K562 (cell line): ENCODE measurements at regions not wholly inside any gene's neighbourhood (a gene's known extent, or its start where the extent isn't known, plus 50 kb on each side); places are given as distances from the start of the nearest gene placed in this dataset.

Experiments used
- ATAC-seq: fragments of 200-7000 bp; cut with Tn5 transposase; 3 replicates; pipeline ENCODE4 v1.9.1; 2020; ENCODE audit warnings: moderate library complexity
- BruUV-seq: library from RNA; stranded (reverse); fragments of 400-500 nt; replicated peaks from 2 replicates; lab custom pipeline; 2021; lab: Mats Ljungman, UMichigan
- CTCF ChIA-PET: fragments of 300-600 bp; formaldehyde crosslinking; extraction: SDS; loops from one replicate; lab custom pipeline; 2021; ENCODE audit warnings: low intra/inter-chr PET ratio; lab: Yijun Ruan, JAX
- POLR2A ChIA-PET: fragments of 300-600, 350-650 bp; sonication (Branson Sonifier 250); formaldehyde crosslinking; extraction: SDS; loops from one replicate; lab custom pipeline; 2021; ENCODE audit warnings: antibody characterized with exemption, inconsistent platforms; lab: Yijun Ruan, JAX
- DNase-seq, 4 experiments: peaks; one replicate each; pipeline versions ENCODE4 v3.0.0 to v3.0.0-alpha.2; 2011 to 2018; ENCODE audit warnings: low spot score in 3 of 4, mixed read lengths in 3 of 4; ENCODE audit errors: extremely low read depth in 1 of 4
- FAIRE-seq: peaks from 2 replicates; lab custom pipeline; 2011; peaks lifted over from hg19 to GRCh38; lab: Jason Lieb, UNC
- H2AFZ ChIP-seq: 2 replicates; pipeline ENCODE4 v1.6.0; 2011; ENCODE audit warnings: low read depth, low read length, control low read depth, inconsistent platforms
- H3K27ac ChIP-seq: fragments of 200-600 bp; 3 replicates; pipeline ENCODE4 v1.8.0; 2011; ENCODE audit warnings: low read depth, mild to moderate bottlenecking, control low read depth, inconsistent platforms, low read length, moderate library complexity, mixed read lengths; ENCODE audit errors: extremely low read depth
- H3K27me3 ChIP-seq, 2 experiments: fragments of 300-600 bp in 1 of 2; 2 replicates in 1 of 2; 3 replicates in 1 of 2; pipeline versions ENCODE4 v1.6.0 to v1.8.0; 2011; ENCODE audit warnings: inconsistent platforms in 2 of 2, low read length in 2 of 2, mild to moderate bottlenecking in 1 of 2, mixed read lengths in 1 of 2, moderate library complexity in 1 of 2; ENCODE audit not compliant: control insufficient read depth in 2 of 2, insufficient read depth in 2 of 2
- H3K36me3 ChIP-seq: fragments of 300-600 bp; 3 replicates; pipeline ENCODE4 v1.8.0; 2011; ENCODE audit warnings: mild to moderate bottlenecking, low read length, inconsistent platforms; ENCODE audit not compliant: control insufficient read depth, insufficient read depth
- H3K4me1 ChIP-seq, 2 experiments: fragments of 200-600 bp in 1 of 2; replicated peaks in 1 of 2; 2 replicates in 1 of 2; 3 replicates in 1 of 2; pipeline versions ENCODE4 v1.5.1 to v1.8.0; 2011; ENCODE audit warnings: inconsistent platforms in 2 of 2, low read length in 2 of 2, mild to moderate bottlenecking in 1 of 2, mixed read lengths in 1 of 2, moderate library complexity in 1 of 2; ENCODE audit not compliant: control insufficient read depth in 2 of 2, insufficient read depth in 2 of 2
- H3K4me2 ChIP-seq: 2 replicates; pipeline ENCODE4 v1.6.1; 2011; ENCODE audit warnings: low read length, control low read depth, inconsistent platforms, mixed read lengths; ENCODE audit not compliant: insufficient read depth
- H3K4me3 ChIP-seq: fragments of 200-600 bp; sonication (generic), shearing (Covaris generic); 2 replicates; pipeline ENCODE4 v1.5.1; 2016; ENCODE audit warnings: control low read depth, inconsistent platforms
- H3K79me2 ChIP-seq: fragments of 200-600 bp; 3 replicates; pipeline ENCODE4 v1.8.0; 2011; ENCODE audit warnings: low read length, inconsistent platforms; ENCODE audit not compliant: control insufficient read depth, insufficient read depth
- H3K9ac ChIP-seq, 2 experiments: 2 replicates each; pipeline versions ENCODE4 v1.6.0 to v1.6.1; 2011; ENCODE audit warnings: low read depth in 2 of 2, low read length in 2 of 2, control low read depth in 1 of 2, inconsistent platforms in 1 of 2, mild to moderate bottlenecking in 1 of 2, mixed read lengths in 1 of 2; ENCODE audit not compliant: insufficient read depth in 1 of 2
- H3K9me1 ChIP-seq: one replicate; pipeline ENCODE4 v1.6.0; 2011; ENCODE audit warnings: inconsistent platforms, mild to moderate bottlenecking, low read length, moderate library complexity; ENCODE audit not compliant: control insufficient read depth, insufficient read depth
- H3K9me3 ChIP-seq: replicated peaks from 2 replicates; pipeline ENCODE4 v1.5.1; 2011; ENCODE audit warnings: low read depth, low read length, inconsistent platforms; ENCODE audit not compliant: control insufficient read depth, insufficient read depth
- H4K20me1 ChIP-seq: replicated peaks from 2 replicates; pipeline ENCODE4 v1.6.1; 2011; ENCODE audit warnings: low read length, inconsistent platforms, mixed read lengths; ENCODE audit not compliant: control insufficient read depth, insufficient read depth
- CCNT2 ChIP-seq: IDR thresholded peaks from 2 replicates; pipeline ENCODE4 v1.6.1; 2011; ENCODE audit warnings: borderline replicate concordance, low read depth, mild to moderate bottlenecking, moderate library complexity, mixed read lengths, low read length; ENCODE audit not compliant: insufficient read length; ENCODE audit errors: extremely low read depth
- E2F3 ChIP-seq: fragments of 250-450 bp; sonication (Bioruptor Pico); IDR thresholded peaks from 2 replicates; pipeline ENCODE4 v1.4.0; 2020; ENCODE audit warnings: mild to moderate bottlenecking
- FOXK2 ChIP-seq, 2 experiments: fragments of 450-650 bp; IDR thresholded peaks in 1 of 2; conservative IDR thresholded peaks in 1 of 2; 2 replicates each; pipeline ENCODE4 v1.6.1; 2016; ENCODE audit warnings: low read depth in 2 of 2, mild to moderate bottlenecking in 1 of 2
- KLF16 ChIP-seq: IDR thresholded peaks from 2 replicates; pipeline ENCODE4 v1.6.1; 2016; ENCODE audit warnings: antibody characterized with exemption
- MIER1 ChIP-seq: fragments of 450-650 bp; IDR thresholded peaks from 2 replicates; pipeline ENCODE4 v1.6.1; 2016; ENCODE audit warnings: antibody characterized with exemption, mild to moderate bottlenecking, low read depth
- PHB ChIP-seq: fragments of 250-450 bp; sonication (Bioruptor Pico); IDR thresholded peaks from 2 replicates; pipeline ENCODE4 v1.5.0; 2021
- RB1 ChIP-seq: fragments of 450-650 bp; IDR thresholded peaks from 2 replicates; pipeline ENCODE4 v1.6.1; 2017; ENCODE audit warnings: low read depth, mild to moderate bottlenecking
- RBM39 ChIP-seq: fragments of 200-400 bp; formaldehyde crosslinking; optimal IDR thresholded peaks from 2 replicates; pipeline ENCODE3; 2018; ENCODE audit warnings: low read depth, low read length
- RHOXF2B ChIP-seq: fragments of 250-450 bp; sonication (Bioruptor Pico); conservative IDR thresholded peaks from 2 replicates; pipeline ENCODE4 v1.5.1; 2021
- SRSF7 ChIP-seq: fragments of 200-400 bp; formaldehyde crosslinking; optimal IDR thresholded peaks from 2 replicates; pipeline ENCODE3; 2017; ENCODE audit warnings: mild to moderate bottlenecking, low read depth, low read length
- TCF3 ChIP-seq: sonication (generic); formaldehyde crosslinking; IDR thresholded peaks from 2 replicates; pipeline ENCODE4 v1.4.0; 2020; ENCODE audit warnings: mild to moderate bottlenecking, missing genetic modification reagents
- TEAD1 ChIP-seq, 2 experiments: fragments of 450-650 bp in 1 of 2; sonication (generic) in 1 of 2; formaldehyde crosslinking; IDR thresholded peaks; 2 replicates each; pipeline versions ENCODE4 v1.4.0 to v1.8.0; 2020 to 2022; ENCODE audit warnings: mild to moderate bottlenecking in 2 of 2, missing genetic modification reagents in 1 of 2
- TEAD2 ChIP-seq: fragments of 450-650 bp; IDR thresholded peaks from 2 replicates; pipeline ENCODE4 v1.6.1; 2016; ENCODE audit warnings: missing genetic modification characterization, control low read depth, missing compliant biosample characterization
- ZBTB7A ChIP-seq: IDR thresholded peaks from 2 replicates; pipeline ENCODE4 v1.6.1; 2011; ENCODE audit warnings: low read depth, mild to moderate bottlenecking, low read length, moderate library complexity, borderline replicate concordance; ENCODE audit not compliant: control insufficient read depth
- ZBTB8A ChIP-seq: fragments of 450-650 bp; IDR thresholded peaks from 2 replicates; pipeline ENCODE4 v1.6.1; 2018; ENCODE audit warnings: mild to moderate bottlenecking, moderate library complexity; ENCODE audit not compliant: partially characterized antibody
- WGBS: fragments of 100-300 bp; shearing (Covaris generic); methylation state at CpG from one replicate; pipeline ENCODE4 v1.1.6; 2016; ENCODE audit warnings: low coverage, mixed read lengths; ENCODE audit not compliant: insufficient coverage; ENCODE audit errors: missing lambda C conversion rate; 5-methylcytosine and 5-hydroxymethylcytosine counted together
- in situ Hi-C: fragments of 300-500 bp; cut with MboI; formaldehyde crosslinking; loops from 4 replicates; pipeline ENCODE4 v1.15.0; 2018; ENCODE audit warnings: inconsistent platforms, mixed read lengths
- intact Hi-C: fragments of 100-400 bp; cut with micrococcal nuclease; formaldehyde crosslinking; loops from 2 replicates; pipeline ENCODE4 v1.14.2; 2022
- TF ChIP-seq, protein P1 (sequence below), 2 experiments: fragments of 450-650 bp in 1 of 2; sonication (generic) in 1 of 2; formaldehyde crosslinking; conservative IDR thresholded peaks; 2 replicates each; pipeline versions ENCODE4 v1.4.0 to v1.8.1; 2020 to 2022; ENCODE audit warnings: mild to moderate bottlenecking in 1 of 2, missing genetic modification reagents in 1 of 2

GRCh38 chr6:22513667-22514066 lies 55.7 kb upstream of the HDGFL1 start:
- no peaks in the 10 kb centered on the region for H3K79me2 ChIP-seq
- in situ Hi-C loops, result no loop called here
- H3K9me3 ChIP-seq, result 0 out of 2 replicates have a peak, but pooled peaks cover 3% of the 10 kb centered on the region
- 2% methylated on average over 9 of the region's 9 CpGs for WGBS
- intact Hi-C loops, result no loop called here
- ChIA-PET CTCF (no interaction called here), POLR2A (no interaction called here)
- no peak overlapping the region for H3K4me3 ChIP-seq
- ATAC-seq (no peak), FAIRE-seq (no peak), DNase-seq (no peak)
- no peaks in the 10 kb centered on the region for H3K4me1 ChIP-seq
- no peaks in the 10 kb centered on the region for H3K9me1 ChIP-seq
- no peak overlapping the region for H3K27ac ChIP-seq
- no peak overlapping the region for H3K9ac ChIP-seq
- TF ChIP-seq TCF3 (CRISPR knock-in tag), result no peak
- TF ChIP-seq RHOXF2B (CRISPR knock-in tag), result no peak
- no peak for TF ChIP-seq ZBTB7A
- TF ChIP-seq KLF16, result no peak
- no peak for TF ChIP-seq PHB (CRISPR knock-in tag)
- no peak for TF ChIP-seq E2F3 (CRISPR knock-in tag)
- no peak for TF ChIP-seq TEAD1 (CRISPR knock-in tag; IDR thresholded peaks at IDR 0.05)
- TF ChIP-seq FOXK2 (conservative IDR thresholded peaks at IDR 0.05 in 1 of 2, IDR thresholded peaks at IDR 0.05 in 1 of 2; ENCODE audit: low read depth in 2 of 2), result no peak
- no peak for TF ChIP-seq CCNT2
- TF ChIP-seq, protein P1, sequence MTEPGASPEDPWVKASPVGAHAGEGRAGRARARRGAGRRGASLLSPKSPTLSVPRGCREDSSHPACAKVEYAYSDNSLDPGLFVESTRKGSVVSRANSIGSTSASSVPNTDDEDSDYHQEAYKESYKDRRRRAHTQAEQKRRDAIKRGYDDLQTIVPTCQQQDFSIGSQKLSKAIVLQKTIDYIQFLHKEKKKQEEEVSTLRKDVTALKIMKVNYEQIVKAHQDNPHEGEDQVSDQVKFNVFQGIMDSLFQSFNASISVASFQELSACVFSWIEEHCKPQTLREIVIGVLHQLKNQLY (CRISPR knock-in tag; conservative IDR thresholded peaks at IDR 0.05), result no peak
- TF ChIP-seq MIER1, result no peak
- no peak for TF ChIP-seq RB1
- no peak for TF ChIP-seq TEAD2 (tag)
- no peak for TF ChIP-seq SRSF7
- no peak for TF ChIP-seq RBM39
- TF ChIP-seq ZBTB8A, result no peak
- no peaks in the 10 kb centered on the region for H3K27me3 ChIP-seq
- H3K36me3 ChIP-seq, result no peaks in the 10 kb centered on the region
- no TSS peak for BruUV-seq
- H4K20me1 ChIP-seq, result no peaks in the 10 kb centered on the region
- no peak overlapping the region for H3K4me2 ChIP-seq
- H2AFZ ChIP-seq, result no peak overlapping the region
